SU-DHL-6 (cell line): ENCODE measurements at regions not wholly inside any gene's neighbourhood (a gene's known extent, or its start where the extent isn't known, plus 50 kb on each side); places are given as distances from the start of the nearest gene placed in this dataset.

ENCODE experiments used
- CTCF ChIP-seq: fragments of 200-600 bp; sonication (generic); IDR thresholded peaks from one replicate; pipeline ENCODE4 v1.5.1; 2017; ENCODE audit warnings: antibody characterized with exemption, mild to moderate bottlenecking, low read length, moderate library complexity; ENCODE audit not compliant: insufficient read depth, poor library complexity, severe bottlenecking
- EZH2phosphoT487 ChIP-seq: fragments of 200-600 bp; sonication (generic), shearing (Covaris generic); conservative IDR thresholded peaks from 2 replicates; pipeline ENCODE4 v1.6.1; 2018; ENCODE audit warnings: mild to moderate bottlenecking, antibody characterized with exemption, low read length, moderate library complexity, mixed read lengths

GRCh38 chr6:132017942-132018341 lies 66.8 kb upstream of the CCN2 start:
- TF ChIP-seq CTCF (no peak), EZH2phosphoT487 (no peak)
